ENCODE measurements at regions not wholly inside any gene's neighbourhood (a gene's known extent, or its start where the extent isn't known, plus 50 kb on each side); places are given as distances from the start of the nearest gene placed in this dataset.
"Not testable (repeated sequence)": the region's sequence is repeated elsewhere in the genome, so short reads cannot be mapped to it uniquely, and the experiment has no call there.

DNA sequence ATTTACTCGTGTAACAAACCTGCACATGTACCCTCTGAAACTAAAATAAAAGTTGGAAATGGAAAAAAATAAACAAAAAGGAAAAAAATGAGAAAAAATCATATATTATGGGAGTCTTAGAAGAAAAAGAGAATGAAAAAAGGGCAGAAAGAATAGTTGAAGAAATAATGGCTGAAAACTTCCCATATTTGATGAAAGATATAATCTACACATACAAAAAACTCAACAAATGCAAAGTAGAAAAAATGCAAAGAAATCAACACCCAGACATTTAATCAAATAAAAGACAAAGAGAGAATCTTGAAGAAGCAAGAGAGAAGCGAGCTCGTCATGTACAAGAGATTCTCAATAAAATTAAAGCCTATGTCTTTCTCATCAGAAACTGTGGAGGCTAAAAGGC, 73.8 kb downstream of the SLC25A46 start:
- Histone ChIP-seq H3K4me3 (no peak overlapping the region), H3K9me3 (peaks cover 0 to 19% of the 10 kb centered on the region in 2 donors), H3K27me3 (no peaks in the 10 kb centered on the region), H3K36me3 (no peaks in the 10 kb centered on the region), H3K27ac (no peak overlapping the region), H3K4me1 (no peaks in the 10 kb centered on the region)
- no peak for TF ChIP-seq CTCF (IDR thresholded peaks at IDR 0.05)
- DNase-seq (ENCODE audit: low spot score), result no peak

- H3K36me3 ChIP-seq, result no peaks in the 10 kb centered on the region
- no peaks in the 10 kb centered on the region for H3K27me3 ChIP-seq
- H3K27ac ChIP-seq, result no peak overlapping the region
- no peaks in the 10 kb centered on the region for H3K4me1 ChIP-seq
- no peak overlapping the region for H3K4me3 ChIP-seq
- peaks cover 0 to 19% of the 10 kb centered on the region in 2 donors for H3K9me3 ChIP-seq
- no peak for TF ChIP-seq CTCF (IDR thresholded peaks at IDR 0.05)
- DNase-seq (ENCODE audit: low spot score), result no peak
These were observed 77.3 kb downstream of the SLC25A46 start for GRCh38 chr5:110815916-110816605.

GRCh38 chr5:110817459-110817858, 78.7 kb downstream of the SLC25A46 start:
- no peaks in the 10 kb centered on the region for H3K36me3 ChIP-seq
- no peak overlapping the region for H3K4me3 ChIP-seq
- H3K27me3 ChIP-seq, result no peaks in the 10 kb centered on the region
- H3K9me3 ChIP-seq, result peaks cover 0 to 9% of the 10 kb centered on the region in 2 donors
- TF ChIP-seq CTCF (IDR thresholded peaks at IDR 0.05), result no peak
- H3K27ac ChIP-seq, result no peak overlapping the region
- H3K4me1 ChIP-seq, result no peaks in the 10 kb centered on the region
- no peak for DNase-seq (ENCODE audit: low spot score)

- H3K27me3 ChIP-seq, result no peaks in the 10 kb centered on the region
- no peaks in the 10 kb centered on the region for H3K36me3 ChIP-seq
- H3K9me3 ChIP-seq, result peaks cover 0 to 26% of the 10 kb centered on the region in 2 donors
- no peak overlapping the region for H3K27ac ChIP-seq
- TF ChIP-seq CTCF (IDR thresholded peaks at IDR 0.05), result no peak
- no peak for DNase-seq (ENCODE audit: low spot score)
- no peak overlapping the region for H3K4me3 ChIP-seq
- no peaks in the 10 kb centered on the region for H3K4me1 ChIP-seq
These were observed 84.8 kb downstream of the SLC25A46 start for GRCh38 chr5:110823571-110823970.

DNA sequence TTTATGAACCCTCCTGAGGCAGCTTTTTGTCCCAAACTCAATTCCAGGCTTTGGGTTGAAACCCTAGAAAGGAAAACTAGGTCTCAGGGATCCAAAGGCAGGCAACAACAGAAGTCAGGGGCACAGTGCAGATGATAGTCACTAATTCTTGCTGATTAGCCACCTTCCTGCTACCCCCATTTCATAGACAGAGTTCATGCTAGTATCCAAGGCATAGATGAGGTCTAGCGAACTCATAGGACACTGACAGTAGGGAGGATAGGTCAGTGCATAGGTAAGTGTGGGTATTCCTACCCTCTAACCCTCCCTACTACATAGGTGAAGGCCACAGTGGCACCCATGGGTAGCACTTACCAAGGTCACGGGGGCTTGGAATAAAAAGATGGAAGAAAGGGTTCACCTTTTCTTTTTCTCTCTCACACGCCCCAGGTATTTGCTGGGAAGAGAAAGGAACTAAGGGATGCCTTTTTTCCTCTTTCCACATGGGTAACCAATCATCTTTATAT, 86.2 kb downstream of the SLC25A46 start:
- no peak overlapping the region for H3K4me3 ChIP-seq
- H3K36me3 ChIP-seq, result no peaks in the 10 kb centered on the region
- no peak for TF ChIP-seq CTCF (IDR thresholded peaks at IDR 0.05)
- no peak overlapping the region for H3K27ac ChIP-seq
- H3K4me1 ChIP-seq, result no peaks in the 10 kb centered on the region
- peaks cover 0 to 26% of the 10 kb centered on the region in 2 donors for H3K9me3 ChIP-seq
- no peaks in the 10 kb centered on the region for H3K27me3 ChIP-seq
- no peak for DNase-seq (ENCODE audit: low spot score)

DNA sequence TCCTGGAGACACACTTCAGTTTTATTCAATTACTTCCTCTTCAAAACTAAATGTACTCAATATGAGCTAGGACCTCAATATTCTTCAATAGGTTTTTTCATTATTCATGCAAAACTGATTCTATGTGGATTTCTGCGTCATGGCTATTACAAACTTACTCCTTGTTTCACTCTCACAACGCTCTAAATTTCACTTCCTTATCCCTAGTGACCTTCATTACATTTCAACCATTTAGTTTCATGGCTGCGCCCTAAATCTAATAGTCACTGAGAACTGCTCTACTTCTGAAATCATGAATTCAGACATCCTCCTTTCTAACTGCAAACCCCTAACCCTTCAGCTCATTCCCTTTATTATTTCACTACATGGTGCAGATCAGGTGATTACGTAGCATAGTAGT, 93.9 kb downstream of the SLC25A46 start:
- Histone ChIP-seq H3K4me3 (no peak overlapping the region), H3K27me3 (no peaks in the 10 kb centered on the region), H3K27ac (no peak overlapping the region), H3K4me1 (no peaks in the 10 kb centered on the region), H3K9me3 (no peaks in the 10 kb centered on the region), H3K36me3 (no peaks in the 10 kb centered on the region)
- no peak for TF ChIP-seq CTCF (IDR thresholded peaks at IDR 0.05)
- DNase-seq (ENCODE audit: low spot score), result no peak

DNA sequence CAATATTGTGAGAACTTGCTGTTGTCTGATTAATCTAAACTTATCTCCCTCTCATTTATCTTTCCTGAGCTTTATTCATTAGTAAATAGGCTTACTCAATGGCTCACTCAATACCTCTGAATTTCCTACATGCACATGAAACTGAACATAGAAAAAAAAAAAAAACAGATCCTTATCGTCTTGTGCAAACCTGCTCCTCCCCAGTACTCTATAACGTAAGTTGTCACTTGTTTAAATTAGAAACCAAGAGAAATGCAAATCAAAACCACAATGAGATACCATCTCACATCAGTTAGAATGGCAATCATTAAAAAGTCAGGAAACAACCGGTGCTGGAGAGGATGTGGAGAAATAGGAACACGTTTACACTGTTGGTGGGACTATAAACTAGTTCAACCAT, 96.1 kb downstream of the SLC25A46 start:
- not testable (repeated sequence) for H3K4me3 ChIP-seq; H3K36me3 ChIP-seq; H3K27me3 ChIP-seq; H3K27ac ChIP-seq; H3K4me1 ChIP-seq; DNase-seq (ENCODE audit: low spot score); H3K9me3 ChIP-seq

All from right atrium auricular region (tissue), 2 donors.